ENCODE measurements at regions not wholly inside any gene's neighbourhood (a gene's known extent, or its start where the extent isn't known, plus 50 kb on each side); places are given as distances from the start of the nearest gene placed in this dataset.

GRCh38 chr1:60137406-60137805 lies 63.8 kb upstream of the C1orf87 start:
- TF ChIP-seq SP1 (IDR thresholded peaks at IDR 0.05) (no peak), CTCF (IDR thresholded peaks at IDR 0.05; ENCODE audit: low read depth, low read length, missing input control) (no peak)
